ENCODE measurements at regions not wholly inside any gene's neighbourhood (a gene's known extent, or its start where the extent isn't known, plus 50 kb on each side); places are given as distances from the start of the nearest gene placed in this dataset.
A peak's percentile ranks its signal among the peaks of the same experiment; 100 is the strongest.

DNA sequence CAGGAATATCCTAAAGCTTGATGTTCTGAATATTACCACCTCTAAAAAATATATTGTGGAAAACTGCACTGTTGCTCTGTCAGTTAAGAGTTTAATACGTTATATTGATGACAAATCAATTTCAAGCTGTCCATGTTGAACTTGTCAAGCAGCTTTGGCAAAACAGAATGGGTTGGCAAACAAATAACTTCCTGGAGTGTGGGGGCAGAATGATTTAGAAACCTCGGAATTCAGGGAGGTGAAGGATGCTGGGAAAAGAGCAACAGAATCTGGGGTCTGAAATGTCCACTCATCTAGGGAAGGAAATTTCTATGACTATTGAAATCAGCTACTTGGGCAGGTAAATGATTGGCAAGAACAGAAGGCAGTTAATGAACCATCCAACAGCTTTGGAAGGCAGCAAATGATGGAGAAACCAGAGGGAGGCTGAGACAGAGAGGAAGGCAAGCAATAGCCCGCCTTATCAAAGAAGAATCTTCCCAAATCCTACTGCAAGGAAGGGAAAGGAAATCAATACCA, 95.1 kb upstream of the PALS2 start:
- no peak for DNase-seq (ENCODE audit: low read depth, low spot score)
- H3K4me3 ChIP-seq (ENCODE audit: low read depth, low read length), result no peak overlapping the region
- POLR2A ChIA-PET, result interaction anchor here (0.6 kb wide), 1 partner anchor 820 kb away, joined by 3 read pairs; no protein-coding TSS in a partner anchor
- H3K27ac ChIP-seq (ENCODE audit: low read depth, low read length), result peak overlapping the region; percentile 84
- no peaks in the 10 kb centered on the region for H3K27me3 ChIP-seq (ENCODE audit: control insufficient read depth, insufficient read depth, low read length)
- TF ChIP-seq, protein P1, sequence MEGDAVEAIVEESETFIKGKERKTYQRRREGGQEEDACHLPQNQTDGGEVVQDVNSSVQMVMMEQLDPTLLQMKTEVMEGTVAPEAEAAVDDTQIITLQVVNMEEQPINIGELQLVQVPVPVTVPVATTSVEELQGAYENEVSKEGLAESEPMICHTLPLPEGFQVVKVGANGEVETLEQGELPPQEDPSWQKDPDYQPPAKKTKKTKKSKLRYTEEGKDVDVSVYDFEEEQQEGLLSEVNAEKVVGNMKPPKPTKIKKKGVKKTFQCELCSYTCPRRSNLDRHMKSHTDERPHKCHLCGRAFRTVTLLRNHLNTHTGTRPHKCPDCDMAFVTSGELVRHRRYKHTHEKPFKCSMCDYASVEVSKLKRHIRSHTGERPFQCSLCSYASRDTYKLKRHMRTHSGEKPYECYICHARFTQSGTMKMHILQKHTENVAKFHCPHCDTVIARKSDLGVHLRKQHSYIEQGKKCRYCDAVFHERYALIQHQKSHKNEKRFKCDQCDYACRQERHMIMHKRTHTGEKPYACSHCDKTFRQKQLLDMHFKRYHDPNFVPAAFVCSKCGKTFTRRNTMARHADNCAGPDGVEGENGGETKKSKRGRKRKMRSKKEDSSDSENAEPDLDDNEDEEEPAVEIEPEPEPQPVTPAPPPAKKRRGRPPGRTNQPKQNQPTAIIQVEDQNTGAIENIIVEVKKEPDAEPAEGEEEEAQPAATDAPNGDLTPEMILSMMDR (IDR thresholded peaks at IDR 0.05; ENCODE audit: low read depth, low read length), result no peak
- CTCF ChIA-PET, result interaction anchor here (0.6 to 1.3 kb wide), 2 partner anchors 11 to 97 kb away, joined by 5 to 7 read pairs; no protein-coding TSS in a partner anchor
- H3K9me3 ChIP-seq (ENCODE audit: control insufficient read depth, insufficient read depth, low read length), result no peaks in the 10 kb centered on the region

DNA sequence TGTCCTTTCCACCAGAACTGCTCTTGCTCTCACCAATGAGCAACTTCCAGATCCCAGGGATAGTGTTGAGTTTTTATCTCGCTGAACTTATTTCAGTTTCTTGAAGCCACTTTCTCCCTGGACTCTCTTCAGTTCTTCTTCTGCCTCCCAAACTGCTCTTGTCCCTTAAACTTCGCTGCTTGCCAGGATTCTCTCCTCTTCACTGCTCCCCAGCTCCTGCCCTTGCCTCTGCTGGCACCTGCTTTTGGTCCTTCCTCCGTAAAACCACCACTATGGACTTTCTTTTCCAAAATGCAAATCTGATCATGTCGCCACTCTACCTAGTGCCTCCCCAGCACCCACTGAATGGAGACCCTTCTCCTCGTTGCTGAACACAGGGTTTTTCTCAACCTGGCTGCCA, 92.8 kb upstream of the PALS2 start:
- POLR2A ChIA-PET, result no interaction called here
- CTCF ChIA-PET, result no interaction called here
- Histone ChIP-seq H3K27me3 (ENCODE audit: control insufficient read depth, insufficient read depth, low read length) (no peaks in the 10 kb centered on the region), H3K4me3 (ENCODE audit: low read depth, low read length) (no peak overlapping the region), H3K27ac (ENCODE audit: low read depth, low read length) (no peak overlapping the region), H3K9me3 (ENCODE audit: control insufficient read depth, insufficient read depth, low read length) (no peaks in the 10 kb centered on the region)
- no peak for DNase-seq (ENCODE audit: low read depth, low spot score)
- TF ChIP-seq, protein P1 (IDR thresholded peaks at IDR 0.05; ENCODE audit: low read depth, low read length), result no peak

DNA sequence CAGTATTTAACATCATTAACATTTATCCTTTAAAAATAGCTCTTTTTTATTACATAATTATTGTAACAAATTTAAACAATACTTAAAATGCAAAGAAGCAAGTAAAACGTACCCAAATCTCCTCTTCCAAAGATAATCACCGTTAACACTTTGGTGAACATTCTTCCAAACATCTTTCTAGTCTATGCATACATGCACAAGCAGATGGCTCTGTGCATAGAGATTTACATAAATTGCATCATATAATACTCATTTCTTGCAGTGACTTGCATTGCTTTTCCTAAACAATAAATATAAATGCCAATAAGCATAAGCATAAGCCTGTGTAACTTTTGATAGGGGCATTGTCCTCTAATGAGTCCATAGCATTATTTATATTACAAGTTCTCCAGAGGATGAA, 89.4 kb upstream of the PALS2 start:
- Histone ChIP-seq H3K4me3 (ENCODE audit: low read depth, low read length) (no peak overlapping the region), H3K27me3 (ENCODE audit: control insufficient read depth, insufficient read depth, low read length) (no peaks in the 10 kb centered on the region), H3K27ac (ENCODE audit: low read depth, low read length) (no peak overlapping the region), H3K9me3 (ENCODE audit: control insufficient read depth, insufficient read depth, low read length) (no peaks in the 10 kb centered on the region)
- no peak for DNase-seq (ENCODE audit: low read depth, low spot score)
- POLR2A ChIA-PET, result no interaction called here
- TF ChIP-seq, protein P1 (IDR thresholded peaks at IDR 0.05; ENCODE audit: low read depth, low read length), result no peak
- CTCF ChIA-PET, result no interaction called here

DNA sequence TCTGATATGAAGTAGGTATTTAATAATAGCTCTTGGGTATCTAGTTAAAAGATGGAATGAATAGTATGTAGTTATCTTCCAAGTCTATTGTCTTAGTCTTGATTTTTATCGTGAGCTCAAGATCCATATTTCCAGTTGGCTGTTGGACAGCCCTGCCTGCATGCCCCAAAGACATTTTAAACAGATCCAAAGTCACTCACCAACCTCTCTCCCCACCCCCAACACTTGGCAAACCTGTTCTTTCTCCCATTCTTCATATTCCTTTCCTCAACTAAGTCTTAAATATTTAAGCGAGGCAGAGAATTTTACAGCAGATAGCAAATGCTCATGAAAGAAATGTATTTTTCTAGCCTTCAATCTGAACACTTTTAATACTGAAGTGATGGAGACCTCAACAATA, 80.7 kb upstream of the PALS2 start:
- no peak overlapping the region for H3K4me3 ChIP-seq (ENCODE audit: low read depth, low read length)
- H3K27ac ChIP-seq (ENCODE audit: low read depth, low read length), result no peak overlapping the region
- TF ChIP-seq, protein P1 (IDR thresholded peaks at IDR 0.05; ENCODE audit: low read depth, low read length), result no peak
- H3K27me3 ChIP-seq (ENCODE audit: control insufficient read depth, insufficient read depth, low read length), result no peaks in the 10 kb centered on the region
- ChIA-PET CTCF (no interaction called here), POLR2A (no interaction called here)
- no peaks in the 10 kb centered on the region for H3K9me3 ChIP-seq (ENCODE audit: control insufficient read depth, insufficient read depth, low read length)
- DNase-seq (ENCODE audit: low read depth, low spot score), result no peak

DNA sequence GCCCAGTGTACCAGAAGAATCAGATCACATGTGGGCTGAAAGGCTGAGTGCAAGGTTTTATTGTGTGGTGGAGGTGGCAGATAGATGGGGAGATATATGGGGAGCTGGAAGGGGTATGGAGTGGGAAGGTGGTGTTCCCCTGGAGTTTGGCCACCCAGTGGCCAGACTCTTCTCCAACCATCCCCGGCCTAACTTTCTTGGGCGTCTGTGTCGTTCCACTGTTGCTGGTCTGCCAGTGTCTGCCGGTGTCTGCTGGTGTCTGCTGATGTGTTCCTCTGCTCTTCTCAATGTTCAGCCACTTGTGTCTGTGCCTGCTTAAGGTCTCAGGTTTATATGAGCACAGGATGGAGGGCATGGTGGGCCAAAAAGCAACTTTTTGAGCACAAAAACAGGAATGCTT, 78.4 kb upstream of the PALS2 start:
- POLR2A ChIA-PET, result no interaction called here
- H3K4me3 ChIP-seq (ENCODE audit: low read depth, low read length), result no peak overlapping the region
- H3K27me3 ChIP-seq (ENCODE audit: control insufficient read depth, insufficient read depth, low read length), result peaks cover 4% of the 10 kb centered on the region
- no peak overlapping the region for H3K27ac ChIP-seq (ENCODE audit: low read depth, low read length)
- no peaks in the 10 kb centered on the region for H3K9me3 ChIP-seq (ENCODE audit: control insufficient read depth, insufficient read depth, low read length)
- CTCF ChIA-PET, result no interaction called here
- TF ChIP-seq, protein P1 (IDR thresholded peaks at IDR 0.05; ENCODE audit: low read depth, low read length), result no peak
- no peak for DNase-seq (ENCODE audit: low read depth, low spot score)
